Lower leg skin (tissue), 4 donors: ENCODE measurements at regions not wholly inside any gene's neighbourhood (a gene's known extent, or its start where the extent isn't known, plus 50 kb on each side); places are given as distances from the start of the nearest gene placed in this dataset.

ENCODE experiments used
- DNase-seq, 2 donors: peaks; one replicate each; pipeline ENCODE4 v3.0.0-alpha.2; 2019; ENCODE audit warnings: low spot score in 2 of 2
- H3K4me3 ChIP-seq: fragments of 200-600 bp; sonication (generic); 2 replicates; pipeline ENCODE4 v1.5.1; 2017; ENCODE audit warnings: mild to moderate bottlenecking, low read depth; ENCODE audit not compliant: poor library complexity, severe bottlenecking
- CTCF ChIP-seq, 3 donors: fragments of 450-650 bp; IDR thresholded peaks; one replicate each; pipeline ENCODE4 v1.5.1; 2016; ENCODE audit warnings: antibody characterized with exemption in 3 of 3, mild to moderate bottlenecking in 3 of 3, moderate library complexity in 2 of 3
- POLR2A ChIP-seq, 2 donors: fragments of 450-650 bp; IDR thresholded peaks; one replicate each; pipeline ENCODE4 v1.6.1; 2016 to 2017; ENCODE audit warnings: antibody characterized with exemption in 2 of 2, mild to moderate bottlenecking in 1 of 2, moderate library complexity in 1 of 2
- WGBS, 2 donors: methylation state at CpG; one replicate each; pipeline ENCODE4 v1.1.5; 2018; 5-methylcytosine and 5-hydroxymethylcytosine counted together
- intact Hi-C: fragments of 100-400 bp; cut with DNase I; formaldehyde crosslinking; loops from one replicate; pipeline ENCODE4 v1.15.0; 2023; ENCODE audit warnings: low total_unique reads

- intact Hi-C loops = no loop called here
- H3K4me3 ChIP-seq = no peak overlapping the region
- no peak for DNase-seq
- 82 to 86% methylated on average over 1 of the region's 1 CpG for WGBS, 2 donors
- no peak for TF ChIP-seq POLR2A (IDR thresholded peaks at IDR 0.05)
- no peak for TF ChIP-seq CTCF (IDR thresholded peaks at IDR 0.05)
Measured at GRCh38 chr13:90950160-90950559, 397.3 kb upstream of the MIR17HG start.

GRCh38 chr13:90951663-90952062, 395.8 kb upstream of the MIR17HG start:
- TF ChIP-seq CTCF (IDR thresholded peaks at IDR 0.05) (no peak), POLR2A (IDR thresholded peaks at IDR 0.05) (no peak)
- no peak for DNase-seq
- WGBS, 2 donors = 85% methylated on average over 5 of the region's 5 CpGs
- intact Hi-C loops = no loop called here
- H3K4me3 ChIP-seq = no peak overlapping the region

- TF ChIP-seq CTCF (IDR thresholded peaks at IDR 0.05) (no peak), POLR2A (IDR thresholded peaks at IDR 0.05) (no peak)
- no peak overlapping the region for H3K4me3 ChIP-seq
- 76 to 87% methylated on average over 1 of the region's 1 CpG for WGBS, 2 donors
- intact Hi-C loops = no loop called here
- DNase-seq = no peak
Measured at GRCh38 chr13:90952326-90952725, 395.2 kb upstream of the MIR17HG start.

- no peak for TF ChIP-seq CTCF (IDR thresholded peaks at IDR 0.05)
- TF ChIP-seq POLR2A (IDR thresholded peaks at IDR 0.05) = no peak
- DNase-seq = no peak
- intact Hi-C loops = no loop called here
- WGBS, 2 donors = 80 to 86% methylated on average over 2 of the region's 2 CpGs
- H3K4me3 ChIP-seq = no peak overlapping the region
Measured at GRCh38 chr13:90954605-90955195, 392.8 kb upstream of the MIR17HG start.

- DNase-seq = no peak
- no peak overlapping the region for H3K4me3 ChIP-seq
- TF ChIP-seq POLR2A (IDR thresholded peaks at IDR 0.05) = no peak
- no peak for TF ChIP-seq CTCF (IDR thresholded peaks at IDR 0.05)
- intact Hi-C loops = no loop called here
- 84 to 88% methylated on average over 1 of the region's 1 CpG for WGBS, 2 donors
Measured at GRCh38 chr13:90956031-90956430, 391.5 kb upstream of the MIR17HG start.

- WGBS, 2 donors = 68 to 71% methylated on average over 2 of the region's 2 CpGs
- no peak for DNase-seq
- intact Hi-C loops = no loop called here
- TF ChIP-seq POLR2A (IDR thresholded peaks at IDR 0.05) = no peak
- no peak for TF ChIP-seq CTCF (IDR thresholded peaks at IDR 0.05)
- no peak overlapping the region for H3K4me3 ChIP-seq
Measured at GRCh38 chr13:90958866-90959265, 388.6 kb upstream of the MIR17HG start.
